ENCODE measurements at regions not wholly inside any gene's neighbourhood (a gene's known extent, or its start where the extent isn't known, plus 50 kb on each side); places are given as distances from the start of the nearest gene placed in this dataset.

GRCh38 chr6:99121748-99122147, 174.0 kb upstream of the FBXL4 start:
- H3K9me3 ChIP-seq, result no peaks in the 10 kb centered on the region
- H2AFZ ChIP-seq (ENCODE audit: low read depth), result no peak overlapping the region
- no peak overlapping the region for H3K9ac ChIP-seq
- POLR2A ChIA-PET, result no interaction called here
- H4K20me1 ChIP-seq (ENCODE audit: insufficient read depth), result no peaks in the 10 kb centered on the region
- no peaks in the 10 kb centered on the region for H3K4me1 ChIP-seq (ENCODE audit: control insufficient read depth in 1 of 2, insufficient read depth in 2 of 2, low read depth in 1 of 2, low read length in 1 of 2)
- H3K4me3 ChIP-seq (ENCODE audit: low read depth in 2 of 2, low read length in 1 of 2), result no peak overlapping the region
- H3K4me2 ChIP-seq, result no peak overlapping the region
- no peak for TF ChIP-seq SIN3A (IDR thresholded peaks at IDR 0.05; ENCODE audit: borderline replicate concordance, low read depth, low read length)
- TF ChIP-seq PBX3 (IDR thresholded peaks at IDR 0.05), result no peak
- no peak for TF ChIP-seq ZBTB33 (IDR thresholded peaks at IDR 0.05; ENCODE audit: borderline replicate concordance, low read depth)
- no peak for TF ChIP-seq RXRA (IDR thresholded peaks at IDR 0.05; ENCODE audit: borderline replicate concordance, low read depth)
- TF ChIP-seq CTCF (IDR thresholded peaks at IDR 0.05), result no peak
- no peak for TF ChIP-seq IRF3 (IDR thresholded peaks at IDR 0.05; ENCODE audit: low read depth, low read length)
- no peak for TF ChIP-seq FOXJ3 (CRISPR knock-in tag; IDR thresholded peaks at IDR 0.05)
- no peak for TF ChIP-seq FOSL2 (IDR thresholded peaks at IDR 0.05; ENCODE audit: borderline replicate concordance, low read depth)
- no peak for TF ChIP-seq CHD2 (IDR thresholded peaks at IDR 0.05; ENCODE audit: low read length, partially characterized antibody)
- TF ChIP-seq ELF1 (IDR thresholded peaks at IDR 0.05), result no peak
- no peak for TF ChIP-seq POLR2AphosphoS5 (IDR thresholded peaks at IDR 0.05; ENCODE audit: low read depth, low read length)
- no peak for TF ChIP-seq GATA2 (CRISPR knock-in tag; IDR thresholded peaks at IDR 0.05)
- no peaks in the 10 kb centered on the region for H3F3A ChIP-seq (replicated peaks; ENCODE audit: insufficient read depth)
- CTCF ChIA-PET, result interaction anchor here (0.9 kb wide), 1 partner anchor 10 kb away, joined by 3 read pairs; no protein-coding TSS in a partner anchor
- no peaks in the 10 kb centered on the region for H3K79me2 ChIP-seq (ENCODE audit: insufficient read depth)
- no peaks in the 10 kb centered on the region for H3K36me3 ChIP-seq (replicated peaks in 1 of 2; ENCODE audit: control insufficient read depth in 1 of 2, insufficient read depth in 2 of 2, low read length in 1 of 2)
- no peaks in the 10 kb centered on the region for H3K9me2 ChIP-seq
- WGBS (ENCODE audit: low lambda C conversion rate), result 46% methylated on average over 3 of the region's 3 CpGs
- DNase-seq, result no peak
- H3K27me3 ChIP-seq (ENCODE audit: insufficient read depth), result no peaks in the 10 kb centered on the region
- no peak overlapping the region for H3K27ac ChIP-seq (ENCODE audit: low read depth in 2 of 2, low read length in 1 of 2)
